ENCODE measurements at regions not wholly inside any gene's neighbourhood (a gene's known extent, or its start where the extent isn't known, plus 50 kb on each side); places are given as distances from the start of the nearest gene placed in this dataset.

DNA sequence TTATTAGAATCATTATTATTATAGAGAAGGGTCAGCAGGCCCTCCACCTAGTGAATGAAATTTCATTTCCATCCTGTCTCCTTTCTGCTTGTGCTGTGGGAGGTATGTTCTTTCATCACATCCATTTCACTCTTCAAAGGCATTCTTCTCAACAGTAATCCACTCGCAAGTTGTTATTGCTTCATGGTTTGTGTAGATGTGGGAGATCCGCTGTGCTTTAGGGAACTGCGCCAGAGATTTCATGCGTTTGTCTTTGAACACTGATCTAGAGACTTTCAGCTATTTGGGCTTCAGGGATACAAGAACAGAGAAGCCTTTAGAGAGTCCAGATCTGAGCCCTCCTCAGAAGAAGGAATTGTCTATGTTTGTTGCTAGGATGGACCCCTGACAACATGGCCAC is 53.5 kb upstream of the PUDP start:
- TF ChIP-seq, protein P1, sequence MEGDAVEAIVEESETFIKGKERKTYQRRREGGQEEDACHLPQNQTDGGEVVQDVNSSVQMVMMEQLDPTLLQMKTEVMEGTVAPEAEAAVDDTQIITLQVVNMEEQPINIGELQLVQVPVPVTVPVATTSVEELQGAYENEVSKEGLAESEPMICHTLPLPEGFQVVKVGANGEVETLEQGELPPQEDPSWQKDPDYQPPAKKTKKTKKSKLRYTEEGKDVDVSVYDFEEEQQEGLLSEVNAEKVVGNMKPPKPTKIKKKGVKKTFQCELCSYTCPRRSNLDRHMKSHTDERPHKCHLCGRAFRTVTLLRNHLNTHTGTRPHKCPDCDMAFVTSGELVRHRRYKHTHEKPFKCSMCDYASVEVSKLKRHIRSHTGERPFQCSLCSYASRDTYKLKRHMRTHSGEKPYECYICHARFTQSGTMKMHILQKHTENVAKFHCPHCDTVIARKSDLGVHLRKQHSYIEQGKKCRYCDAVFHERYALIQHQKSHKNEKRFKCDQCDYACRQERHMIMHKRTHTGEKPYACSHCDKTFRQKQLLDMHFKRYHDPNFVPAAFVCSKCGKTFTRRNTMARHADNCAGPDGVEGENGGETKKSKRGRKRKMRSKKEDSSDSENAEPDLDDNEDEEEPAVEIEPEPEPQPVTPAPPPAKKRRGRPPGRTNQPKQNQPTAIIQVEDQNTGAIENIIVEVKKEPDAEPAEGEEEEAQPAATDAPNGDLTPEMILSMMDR (IDR thresholded peaks at IDR 0.05) = no peak
- no peak for TF ChIP-seq EP300 (IDR thresholded peaks at IDR 0.05)
